Body of pancreas (tissue), 4 donors: ENCODE measurements at regions not wholly inside any gene's neighbourhood (a gene's known extent, or its start where the extent isn't known, plus 50 kb on each side); places are given as distances from the start of the nearest gene placed in this dataset.

Source experiments
- ATAC-seq: fragments of 150-250 bp; one replicate; pipeline ENCODE4 v1.9.1; 2016
- DNase-seq, 4 donors: peaks; one replicate each; pipeline ENCODE4 v3.0.0-alpha.2; 2019
- H3K27ac ChIP-seq, 4 donors: fragments of 200-600 bp; sonication (generic); 1 replicate in 3 of 4; 2 replicates in 1 of 4; pipeline versions ENCODE4 v1.5.1 to v1.6.1; 2016 to 2019; ENCODE audit warnings: mild to moderate bottlenecking in 1 of 4, mixed read lengths in 1 of 4, moderate library complexity in 1 of 4
- H3K27me3 ChIP-seq, 2 donors: fragments of 200-600 bp; sonication (generic); one replicate each; pipeline ENCODE4 v1.6.0; 2016; ENCODE audit warnings: mild to moderate bottlenecking in 1 of 2
- H3K36me3 ChIP-seq, 2 donors: fragments of 200-600 bp; sonication (generic); replicated peaks in 1 of 2; 2 replicates each; pipeline ENCODE4 v1.5.1; 2016; ENCODE audit warnings: low read depth in 2 of 2; ENCODE audit not compliant: insufficient read depth in 1 of 2
- H3K4me1 ChIP-seq: fragments of 200-600 bp; sonication (generic); one replicate; pipeline ENCODE4 v1.6.0; 2016
- H3K4me3 ChIP-seq, 2 donors: fragments of 200-600 bp; sonication (generic); 1 replicate in 1 of 2; 2 replicates in 1 of 2; pipeline ENCODE4 v1.5.1; 2016 to 2019
- H3K9me3 ChIP-seq, 3 donors: fragments of 200-600 bp; sonication (generic); 1 replicate in 2 of 3; 2 replicates in 1 of 3; pipeline ENCODE4 v1.5.1; 2016
- POLR2A ChIP-seq, 3 donors: fragments of 450-650 bp; IDR thresholded peaks; one replicate each; pipeline ENCODE4 v1.6.1; 2016; ENCODE audit warnings: antibody characterized with exemption in 3 of 3, mild to moderate bottlenecking in 2 of 3
- WGBS, 2 donors: methylation state at CpG; one replicate each; pipeline ENCODE4 v1.1.5; 2017; 5-methylcytosine and 5-hydroxymethylcytosine counted together
- intact Hi-C: fragments of 100-400 bp; cut with DNase I; formaldehyde crosslinking; loops from one replicate; pipeline ENCODE4 v1.15.1; 2023
- TF ChIP-seq, protein P1 (sequence below), 7 experiments: fragments of 450-650 bp in 4 of 7; fragments of 200-600 bp in 3 of 7; sonication (generic) in 3 of 7; IDR thresholded peaks; one replicate each; pipeline ENCODE4 v1.5.1; 2016 to 2019; ENCODE audit warnings: antibody characterized with exemption in 7 of 7

DNA sequence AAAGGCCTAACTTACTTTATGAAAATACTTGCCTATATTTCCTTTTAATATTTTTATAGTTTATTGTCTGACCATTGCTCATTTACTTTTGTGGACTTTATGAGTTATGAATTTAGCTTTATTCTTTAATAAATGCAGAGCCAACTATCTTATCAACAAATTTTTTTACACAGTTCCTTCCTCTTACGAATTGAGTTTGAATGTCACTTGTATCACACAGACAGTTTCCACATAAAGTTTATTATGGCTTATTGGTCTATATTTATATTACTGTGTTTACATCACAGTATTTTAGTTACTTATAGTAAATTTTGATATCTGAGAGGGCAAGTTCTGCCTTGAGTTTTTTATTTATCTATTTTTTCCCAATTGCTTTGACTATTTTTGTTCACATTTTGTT, 450.6 kb downstream of the C4orf33 start:
- ATAC-seq (no peak), DNase-seq (no peak)
- WGBS, 2 donors: 9 to 11% methylated on average over 1 of the region's 1 CpG
- H3K4me3 ChIP-seq: no peak overlapping the region
- peak overlapping the region in 1 of 4 donors; percentile 46 for H3K27ac ChIP-seq
- H3K27me3 ChIP-seq: no peaks in the 10 kb centered on the region
- TF ChIP-seq POLR2A (IDR thresholded peaks at IDR 0.05): no peak
- TF ChIP-seq, protein P1, sequence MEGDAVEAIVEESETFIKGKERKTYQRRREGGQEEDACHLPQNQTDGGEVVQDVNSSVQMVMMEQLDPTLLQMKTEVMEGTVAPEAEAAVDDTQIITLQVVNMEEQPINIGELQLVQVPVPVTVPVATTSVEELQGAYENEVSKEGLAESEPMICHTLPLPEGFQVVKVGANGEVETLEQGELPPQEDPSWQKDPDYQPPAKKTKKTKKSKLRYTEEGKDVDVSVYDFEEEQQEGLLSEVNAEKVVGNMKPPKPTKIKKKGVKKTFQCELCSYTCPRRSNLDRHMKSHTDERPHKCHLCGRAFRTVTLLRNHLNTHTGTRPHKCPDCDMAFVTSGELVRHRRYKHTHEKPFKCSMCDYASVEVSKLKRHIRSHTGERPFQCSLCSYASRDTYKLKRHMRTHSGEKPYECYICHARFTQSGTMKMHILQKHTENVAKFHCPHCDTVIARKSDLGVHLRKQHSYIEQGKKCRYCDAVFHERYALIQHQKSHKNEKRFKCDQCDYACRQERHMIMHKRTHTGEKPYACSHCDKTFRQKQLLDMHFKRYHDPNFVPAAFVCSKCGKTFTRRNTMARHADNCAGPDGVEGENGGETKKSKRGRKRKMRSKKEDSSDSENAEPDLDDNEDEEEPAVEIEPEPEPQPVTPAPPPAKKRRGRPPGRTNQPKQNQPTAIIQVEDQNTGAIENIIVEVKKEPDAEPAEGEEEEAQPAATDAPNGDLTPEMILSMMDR (IDR thresholded peaks at IDR 0.05): no peak
- peaks cover 10% of the 10 kb centered on the region for H3K4me1 ChIP-seq
- H3K9me3 ChIP-seq: no peaks in the 10 kb centered on the region
- no peaks in the 10 kb centered on the region for H3K36me3 ChIP-seq
- intact Hi-C loops: no loop called here

DNA sequence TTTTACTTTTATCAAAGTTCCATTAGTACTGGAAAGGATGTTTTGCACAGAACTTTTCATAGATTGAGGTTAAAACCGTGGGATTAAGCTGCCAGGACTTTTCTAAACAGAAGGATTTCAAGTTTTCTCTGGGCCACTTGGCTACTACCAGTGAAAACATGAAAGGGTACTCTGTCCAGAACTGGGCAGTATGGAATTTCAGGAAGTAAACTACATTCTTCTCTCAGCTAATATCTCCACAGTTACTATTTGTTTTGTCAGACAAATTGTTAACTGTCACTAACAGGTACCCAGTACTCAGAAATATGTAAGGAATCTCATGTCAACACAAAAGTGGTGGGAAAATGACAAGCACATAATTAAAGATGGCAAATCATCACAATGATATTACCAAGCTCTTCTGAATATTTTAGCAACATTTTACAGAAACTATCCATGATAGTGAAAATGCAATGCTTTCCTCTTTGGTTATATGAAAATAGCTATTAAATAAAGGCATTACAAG, 454.4 kb downstream of the C4orf33 start:
- TF ChIP-seq, protein P1 (IDR thresholded peaks at IDR 0.05): no peak
- TF ChIP-seq POLR2A (IDR thresholded peaks at IDR 0.05): no peak
- peak overlapping the region in 2 of 4 donors; percentile 43 to 45 for H3K27ac ChIP-seq
- intact Hi-C loops: no loop called here
- no peak overlapping the region for H3K4me3 ChIP-seq
- H3K27me3 ChIP-seq: no peaks in the 10 kb centered on the region
- peaks cover 10% of the 10 kb centered on the region for H3K4me1 ChIP-seq
- H3K9me3 ChIP-seq: no peaks in the 10 kb centered on the region
- H3K36me3 ChIP-seq: no peaks in the 10 kb centered on the region
- ATAC-seq (peak; percentile 49), DNase-seq (no peak)
- 5 to 15% methylated on average over 1 of the region's 1 CpG for WGBS, 2 donors

DNA sequence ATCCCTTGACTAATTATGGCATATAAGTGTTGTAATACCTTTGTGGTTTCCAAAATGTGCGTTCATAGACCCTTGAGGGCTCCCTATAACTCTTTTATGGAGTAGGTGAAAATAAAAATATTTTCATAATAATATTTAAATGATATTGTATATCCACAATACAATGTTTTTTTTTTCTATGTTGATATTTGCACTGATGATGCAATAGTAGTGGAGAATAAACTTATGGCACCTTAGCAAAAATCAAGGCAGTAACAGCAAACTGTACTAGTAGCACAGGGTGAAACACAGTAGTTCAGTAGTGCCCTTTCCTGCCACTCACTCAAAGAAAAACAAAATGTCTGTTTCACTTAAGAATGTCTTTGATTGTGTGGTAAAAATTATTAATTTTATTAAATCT, 465.3 kb downstream of the C4orf33 start:
- H3K27ac ChIP-seq: no peak overlapping the region
- H3K4me3 ChIP-seq: no peak overlapping the region
- no peaks in the 10 kb centered on the region for H3K9me3 ChIP-seq
- H3K4me1 ChIP-seq: no peaks in the 10 kb centered on the region
- H3K27me3 ChIP-seq: no peaks in the 10 kb centered on the region
- intact Hi-C loops: no loop called here
- TF ChIP-seq, protein P1 (IDR thresholded peaks at IDR 0.05): no peak
- no peak for TF ChIP-seq POLR2A (IDR thresholded peaks at IDR 0.05)
- ATAC-seq: no peak
- 32 to 33% methylated on average over 1 of the region's 1 CpG for WGBS, 2 donors
- no peak for DNase-seq
- H3K36me3 ChIP-seq: no peaks in the 10 kb centered on the region

DNA sequence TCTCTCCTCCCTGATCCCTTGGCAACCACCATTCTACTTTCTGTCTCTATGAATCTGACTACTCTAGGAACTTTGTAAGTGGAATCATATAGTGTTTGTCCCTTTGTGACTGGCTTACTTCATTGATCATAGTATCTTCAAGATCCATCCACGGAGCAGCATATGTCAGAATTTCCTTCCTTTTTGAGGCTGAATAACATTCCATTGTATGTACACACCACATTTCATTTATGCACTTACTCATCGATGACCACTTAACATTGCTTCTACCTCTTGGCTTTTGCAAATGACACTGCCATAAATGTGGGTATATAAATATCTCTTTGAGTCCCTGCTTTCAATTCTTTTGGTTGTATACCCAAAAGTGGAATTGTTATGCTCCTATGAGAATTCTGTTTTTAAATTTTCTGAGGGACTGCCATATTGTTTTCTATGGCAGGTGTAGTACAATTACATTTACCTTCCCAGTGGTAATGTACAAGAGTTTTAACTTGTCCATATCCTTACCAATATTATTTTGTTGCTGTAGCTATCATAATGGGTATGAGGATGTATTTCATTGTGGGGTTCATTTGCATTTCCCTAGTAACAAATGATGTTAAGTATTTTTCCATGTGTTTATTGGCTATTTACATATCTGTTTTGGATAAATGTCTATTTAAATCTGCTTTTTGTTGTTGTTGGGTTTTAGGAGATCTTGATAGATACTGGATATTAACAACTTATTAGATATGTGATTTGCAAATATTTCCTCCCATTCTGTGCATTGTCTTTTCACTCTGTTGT, 466.1 kb downstream of the C4orf33 start:
- Histone ChIP-seq H3K9me3 (no peaks in the 10 kb centered on the region), H3K4me3 (no peak overlapping the region), H3K36me3 (no peaks in the 10 kb centered on the region), H3K4me1 (no peaks in the 10 kb centered on the region), H3K27ac (no peak overlapping the region), H3K27me3 (no peaks in the 10 kb centered on the region)
- TF ChIP-seq, protein P1 (IDR thresholded peaks at IDR 0.05): no peak
- TF ChIP-seq POLR2A (IDR thresholded peaks at IDR 0.05): no peak
- 73 to 77% methylated on average over 2 of the region's 2 CpGs for WGBS, 2 donors
- intact Hi-C loops: no loop called here
- ATAC-seq (no peak), DNase-seq (no peak)

DNA sequence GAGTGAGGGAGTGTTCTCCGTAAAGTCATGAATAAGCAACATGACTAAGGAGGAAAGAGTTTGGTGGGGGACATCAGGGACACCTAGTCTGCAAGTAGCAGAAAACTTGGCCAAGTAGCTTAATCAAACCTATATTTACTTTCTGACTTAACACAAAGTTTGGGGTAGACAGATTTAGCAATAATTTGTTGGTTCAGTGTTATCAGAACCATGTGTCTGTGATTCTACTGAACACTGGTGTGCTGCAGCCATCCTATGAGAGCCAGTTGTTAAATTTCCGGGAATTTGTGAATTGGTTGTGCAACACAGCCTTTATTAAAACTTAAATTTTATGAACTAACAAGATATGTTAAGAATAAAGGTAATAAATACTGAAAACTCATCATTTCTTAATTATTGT, 469.3 kb downstream of the C4orf33 start:
- H3K4me1 ChIP-seq: no peaks in the 10 kb centered on the region
- H3K36me3 ChIP-seq: no peaks in the 10 kb centered on the region
- no peak overlapping the region for H3K4me3 ChIP-seq
- intact Hi-C loops: no loop called here
- H3K27me3 ChIP-seq: no peaks in the 10 kb centered on the region
- H3K9me3 ChIP-seq: no peaks in the 10 kb centered on the region
- TF ChIP-seq, protein P1 (IDR thresholded peaks at IDR 0.05): no peak
- no peak for TF ChIP-seq POLR2A (IDR thresholded peaks at IDR 0.05)
- DNase-seq: no peak
- H3K27ac ChIP-seq: no peak overlapping the region
- WGBS, 2 donors: 67 to 72% methylated on average over 2 of the region's 2 CpGs
- no peak for ATAC-seq
